ENCODE measurements at regions not wholly inside any gene's neighbourhood (a gene's known extent, or its start where the extent isn't known, plus 50 kb on each side); places are given as distances from the start of the nearest gene placed in this dataset.

DNA sequence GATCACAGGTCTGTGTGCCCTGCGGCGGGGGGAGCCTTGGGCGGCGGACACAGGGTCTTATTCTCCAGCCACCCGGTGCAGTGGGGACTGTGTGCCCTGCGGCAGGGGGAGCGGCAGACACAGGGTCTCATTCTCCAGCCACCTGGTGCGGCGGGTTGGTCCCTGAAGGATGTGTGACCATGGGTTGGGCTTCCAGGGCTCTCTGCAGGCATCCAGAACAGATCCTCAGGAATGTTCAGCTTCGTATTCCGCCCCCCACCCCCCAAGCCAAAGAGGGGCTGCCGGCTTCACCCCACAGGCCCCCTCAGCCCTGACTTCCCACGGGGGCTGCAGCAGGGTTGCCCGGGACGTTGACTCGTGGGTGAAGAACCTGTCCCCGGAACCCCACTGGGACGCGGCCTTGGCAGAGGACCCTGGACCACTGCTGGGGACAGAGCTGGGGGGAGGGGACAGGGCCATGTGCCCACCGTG, 154.5 kb upstream of the PPP2R2D start:
- no peak for DNase-seq (ENCODE audit: extremely low read depth in 1 of 2, low read depth in 1 of 2)

GRCh38 chr10:131746785-131747184, 154.0 kb upstream of the PPP2R2D start:
- DNase-seq (ENCODE audit: extremely low read depth in 1 of 2, low read depth in 1 of 2) = no peak

DNA sequence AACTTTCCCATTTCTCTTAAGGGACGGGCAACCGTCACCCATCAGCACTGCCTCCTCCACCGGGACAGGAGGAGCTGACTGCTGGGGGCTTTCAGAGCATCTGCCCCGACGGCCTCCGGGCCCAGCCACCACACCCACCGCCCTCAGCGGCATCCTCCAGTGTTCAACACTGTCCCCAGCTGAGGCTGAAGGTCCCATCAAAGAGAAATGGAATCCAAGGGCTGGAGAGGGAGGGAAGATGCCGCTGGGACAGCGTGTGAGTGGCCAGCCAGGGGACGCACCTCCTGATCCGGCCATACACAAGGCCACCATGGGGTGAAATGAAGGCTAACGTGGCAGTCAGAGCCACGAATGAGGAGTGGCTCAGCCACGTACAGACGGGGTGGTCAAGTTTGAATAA, 153.6 kb upstream of the PPP2R2D start:
- no peak for DNase-seq (ENCODE audit: extremely low read depth in 1 of 2, low read depth in 1 of 2)

DNA sequence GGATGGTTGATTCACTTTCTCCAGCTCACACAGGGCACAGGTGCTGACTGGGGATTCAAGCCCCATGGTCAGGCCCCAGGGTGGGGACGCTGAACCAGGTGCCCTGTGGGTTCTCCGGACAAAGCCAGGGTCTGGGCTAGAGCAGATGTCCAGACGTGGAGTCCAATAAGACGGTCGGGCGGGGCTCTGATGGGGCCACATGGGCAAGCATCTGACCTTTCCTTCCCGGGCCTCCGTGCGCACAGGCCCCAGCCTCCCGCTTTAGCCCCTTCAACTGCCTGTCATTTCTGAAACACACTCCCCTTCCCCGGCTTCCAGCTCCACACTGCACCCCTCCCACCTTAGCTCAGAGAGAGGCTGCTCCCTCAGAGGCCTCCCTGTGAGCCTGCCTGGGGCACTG, 153.0 kb upstream of the PPP2R2D start:
- no peak for DNase-seq (ENCODE audit: extremely low read depth in 1 of 2, low read depth in 1 of 2)

- no peak for DNase-seq (ENCODE audit: extremely low read depth in 1 of 2, low read depth in 1 of 2)
These were observed 152.6 kb upstream of the PPP2R2D start for GRCh38 chr10:131748191-131748590.

- no peak for DNase-seq (ENCODE audit: extremely low read depth in 1 of 2, low read depth in 1 of 2)
These were observed 151.7 kb upstream of the PPP2R2D start for GRCh38 chr10:131748831-131749766.

DNA sequence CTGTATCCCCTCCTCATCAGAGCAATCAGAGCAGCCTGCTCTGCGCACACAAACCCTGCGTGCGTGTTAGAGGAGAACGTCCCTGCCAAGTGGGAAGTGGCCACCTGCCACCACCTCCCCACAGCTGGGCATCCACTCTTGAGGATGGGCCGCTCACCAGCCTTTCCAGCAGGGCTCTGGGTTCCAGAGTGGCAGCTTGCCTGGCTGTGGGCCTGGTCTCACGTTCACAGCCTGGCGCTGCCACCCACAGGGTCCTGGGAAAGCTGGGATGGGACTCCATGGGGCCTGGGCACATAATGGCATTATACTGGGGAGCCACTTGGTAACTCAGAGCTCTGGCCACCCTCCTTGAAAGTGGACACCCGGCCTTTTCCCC, 151.1 kb upstream of the PPP2R2D start:
- no peak for DNase-seq (ENCODE audit: extremely low read depth in 1 of 2, low read depth in 1 of 2)

DNA sequence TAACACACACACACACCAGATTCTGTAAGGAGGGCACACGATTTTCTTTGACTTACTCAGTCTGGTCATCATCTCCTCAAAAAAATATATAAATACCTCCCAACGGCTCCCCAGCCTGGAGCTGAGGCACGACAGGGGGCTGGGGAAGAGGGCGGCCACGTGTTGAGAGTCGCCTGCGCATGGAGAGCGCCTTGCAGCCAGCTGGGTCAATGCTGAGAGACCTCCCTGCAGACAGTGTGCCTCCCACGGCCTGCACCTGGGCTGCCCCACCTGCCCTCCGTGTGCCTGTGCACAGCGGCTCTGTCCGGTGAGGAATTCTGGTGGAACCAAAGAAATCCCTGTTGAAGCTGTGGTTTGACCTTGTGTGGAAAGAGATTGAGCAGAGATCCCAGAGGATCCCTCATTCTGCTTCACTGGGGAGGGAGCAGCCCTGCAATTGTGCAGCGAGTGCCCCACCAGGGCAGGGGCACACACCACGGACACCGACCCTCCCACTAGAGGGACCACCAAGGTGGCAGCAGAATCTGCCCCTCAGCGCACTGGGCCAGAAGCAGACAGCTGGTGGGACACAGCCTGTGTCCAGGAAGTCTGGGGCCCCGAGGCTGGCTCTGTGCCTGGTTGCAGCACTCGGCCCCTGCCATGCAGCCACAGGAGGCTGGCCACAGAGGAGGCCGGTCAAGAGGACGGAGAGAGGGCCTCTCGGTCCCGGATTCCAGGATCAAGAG, 150.5 kb upstream of the PPP2R2D start:
- DNase-seq (ENCODE audit: extremely low read depth in 1 of 2, low read depth in 1 of 2) = no peak

DNA sequence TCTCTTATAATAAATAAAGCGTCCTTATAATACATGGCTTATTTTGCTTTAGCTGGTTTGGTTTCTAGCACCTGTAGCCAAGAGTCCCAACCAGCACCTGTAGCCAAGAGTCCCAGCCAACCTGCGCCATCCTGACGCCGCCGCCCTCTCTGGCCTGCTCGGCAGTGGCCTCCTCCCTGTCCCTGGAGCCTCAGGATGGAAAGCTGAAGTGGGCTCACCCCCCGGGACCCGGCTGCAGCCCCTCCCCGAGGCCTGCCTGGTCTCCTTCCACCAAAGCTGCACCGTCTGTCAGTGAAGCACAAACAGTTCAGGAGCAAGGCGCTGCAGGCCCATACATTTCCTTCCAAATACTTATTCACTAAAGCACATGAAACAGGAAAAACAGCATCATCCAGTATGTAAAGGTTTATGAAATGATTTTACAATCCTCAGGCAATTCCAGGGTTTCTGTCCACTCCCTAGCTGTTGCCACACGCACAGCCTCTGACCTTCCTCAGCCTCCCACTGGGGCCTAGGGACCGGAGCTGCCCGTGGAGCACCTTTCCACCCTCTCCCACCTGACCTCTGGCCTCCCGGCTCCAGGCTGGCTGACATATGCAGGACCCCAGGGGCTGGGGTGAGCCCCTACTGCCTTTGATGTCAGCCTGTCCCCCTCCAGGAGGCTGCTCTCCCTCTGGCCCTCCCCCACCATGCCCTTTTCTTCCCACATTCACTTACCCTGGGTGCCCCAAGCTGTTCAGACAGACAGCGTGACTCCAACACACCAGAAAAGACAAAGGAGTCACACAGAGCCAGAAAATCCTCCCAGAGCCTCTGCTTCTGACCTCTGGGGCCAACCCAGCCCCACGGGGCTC, 149.6 kb upstream of the PPP2R2D start:
- no peak for DNase-seq (ENCODE audit: extremely low read depth in 1 of 2, low read depth in 1 of 2)

GRCh38 chr10:131751827-131752775, 148.7 kb upstream of the PPP2R2D start:
- DNase-seq (ENCODE audit: extremely low read depth in 1 of 2, low read depth in 1 of 2) = no peak

DNA sequence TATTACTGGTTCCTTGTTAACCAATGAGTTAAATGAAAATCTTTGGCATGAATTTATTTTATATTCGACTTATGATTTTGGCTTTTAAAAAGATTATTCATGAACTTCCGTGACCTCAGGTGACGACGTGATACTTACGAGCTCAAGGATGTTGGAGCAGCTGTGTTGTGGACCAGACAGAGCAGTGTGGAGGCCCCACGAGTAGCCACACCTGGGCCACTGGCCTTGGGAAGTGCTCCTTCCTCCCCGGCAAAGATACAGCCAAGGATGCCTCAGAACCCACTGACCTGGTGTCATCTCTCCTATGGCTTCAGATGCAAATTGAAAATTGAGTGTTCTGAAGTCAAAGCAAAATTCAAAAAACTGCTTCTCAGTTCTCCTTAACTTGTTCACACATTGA, 147.5 kb upstream of the PPP2R2D start:
- no peak for DNase-seq (ENCODE audit: extremely low read depth in 1 of 2, low read depth in 1 of 2)

DNA sequence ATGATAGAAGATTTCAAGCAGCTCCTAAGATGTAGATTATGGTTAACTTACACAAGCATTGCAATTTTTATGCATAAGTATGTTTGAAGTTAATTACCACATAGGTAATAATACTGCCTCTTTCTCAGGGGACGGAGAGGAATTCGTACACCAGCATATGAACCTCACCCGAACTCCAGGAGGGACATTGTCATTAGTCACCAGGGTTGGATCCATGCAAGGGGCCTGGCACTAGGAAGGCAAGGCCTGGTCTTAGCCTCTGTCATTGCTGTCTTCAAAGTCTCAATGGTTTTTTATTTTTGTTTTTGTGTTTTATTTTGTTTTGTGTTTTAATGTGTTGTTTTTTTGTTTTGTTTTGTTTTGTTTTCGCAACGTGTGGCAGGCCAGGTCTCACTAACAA, 145.6 kb upstream of the PPP2R2D start:
- no peak for DNase-seq (ENCODE audit: extremely low read depth in 1 of 2, low read depth in 1 of 2)

DNA sequence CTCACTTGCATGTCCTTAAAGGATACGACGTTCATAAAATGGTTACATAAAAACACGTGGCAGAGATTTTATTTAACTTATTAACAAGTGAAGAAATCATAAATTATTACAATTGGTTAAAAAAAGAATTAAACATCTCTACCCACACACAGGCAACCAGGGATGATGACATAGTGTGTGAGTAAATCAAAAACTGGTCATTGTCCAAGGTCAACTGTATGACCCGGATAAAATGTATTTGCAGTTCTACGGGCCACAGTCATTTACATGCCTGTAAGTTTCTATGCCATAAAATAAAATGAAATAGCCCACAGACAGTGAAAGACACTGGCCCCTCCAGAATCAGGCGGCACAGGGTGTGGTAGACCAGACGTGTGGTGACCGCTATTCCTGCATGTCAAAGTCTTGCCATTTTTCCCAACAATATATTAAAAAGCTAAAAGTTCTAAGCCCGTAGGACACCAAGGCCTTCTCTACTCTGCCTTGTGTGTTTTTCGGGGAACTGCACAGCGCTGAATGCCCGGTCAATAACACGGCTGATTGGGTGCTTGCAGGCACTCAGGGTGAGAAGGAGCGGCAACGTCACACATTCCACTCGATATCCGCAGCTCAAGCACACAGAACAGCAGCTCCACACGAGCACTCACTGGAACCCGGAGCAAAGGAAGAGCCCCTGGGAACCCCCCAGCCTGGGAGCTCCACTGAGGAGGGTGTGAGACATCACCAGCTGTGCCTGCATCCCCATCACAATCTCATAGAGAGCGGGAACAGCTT, 143.3 kb upstream of the PPP2R2D start:
- no peak for DNase-seq (ENCODE audit: extremely low read depth in 1 of 2, low read depth in 1 of 2)

- no peak for DNase-seq (ENCODE audit: extremely low read depth in 1 of 2, low read depth in 1 of 2)
These were observed 142.5 kb upstream of the PPP2R2D start for GRCh38 chr10:131758062-131758938.

GRCh38 chr10:131758939-131759301, 141.9 kb upstream of the PPP2R2D start:
- DNase-seq (ENCODE audit: extremely low read depth in 1 of 2, low read depth in 1 of 2) = no peak

- no peak for DNase-seq (ENCODE audit: extremely low read depth in 1 of 2, low read depth in 1 of 2)
These were observed 141.5 kb upstream of the PPP2R2D start for GRCh38 chr10:131759347-131759746.

DNA sequence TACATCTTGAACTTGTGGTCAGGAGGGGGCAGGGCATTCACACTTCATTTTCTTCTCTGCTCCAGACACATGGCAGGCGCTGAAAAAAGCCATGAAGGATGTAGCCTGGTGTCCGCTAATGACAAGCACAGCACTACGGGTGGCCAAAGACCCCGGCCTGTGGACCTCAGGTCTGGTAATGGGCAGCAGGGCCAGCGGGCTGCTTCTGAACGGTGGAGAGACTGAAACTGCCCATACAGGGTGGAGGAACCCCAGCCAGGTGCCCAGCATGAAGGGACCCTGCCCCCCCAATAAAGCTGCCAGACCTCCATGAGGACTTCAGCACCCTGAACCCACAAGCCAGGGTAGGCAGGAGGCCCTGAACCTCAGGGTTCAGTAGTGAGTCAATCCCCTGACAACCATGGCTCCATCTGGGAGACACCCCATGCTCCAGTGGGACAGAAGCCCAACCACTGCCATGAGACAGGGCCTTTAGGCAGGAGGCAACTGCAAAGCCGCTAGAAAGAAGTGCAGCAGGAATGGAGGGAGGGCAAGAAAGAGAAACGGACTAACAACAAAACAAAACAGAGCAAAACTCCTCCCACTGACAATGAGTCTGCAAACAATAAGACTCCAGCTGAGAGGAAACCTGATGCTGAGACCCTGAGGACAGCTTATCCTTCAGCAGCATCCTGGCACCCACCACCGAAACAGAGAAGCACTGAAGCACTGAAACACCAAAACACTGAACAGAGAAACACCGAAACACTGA, 140.2 kb upstream of the PPP2R2D start:
- DNase-seq (ENCODE audit: extremely low read depth in 1 of 2, low read depth in 1 of 2) = no peak

All from activated CD8-positive, alpha-beta memory T cell treated with anti-CD3 and anti-CD28 coated beads for 1 hour (primary cell).